ENCODE measurements at regions not wholly inside any gene's neighbourhood (a gene's known extent, or its start where the extent isn't known, plus 50 kb on each side); places are given as distances from the start of the nearest gene placed in this dataset.

GRCh38 chr4:130653842-130654241, 1557.9 kb downstream of the C4orf33 start:
- TF ChIP-seq FOXP2 (optimal IDR thresholded peaks at IDR 0.05; ENCODE audit: control extremely low read depth, extremely low read length, insufficient read depth) = no peak
- TF ChIP-seq EZH2 (IDR thresholded peaks at IDR 0.05) = no peak

Measured in SK-N-MC (cell line).